Gastrocnemius medialis (tissue), 4 donors: ENCODE measurements at regions not wholly inside any gene's neighbourhood (a gene's known extent, or its start where the extent isn't known, plus 50 kb on each side); places are given as distances from the start of the nearest gene placed in this dataset.

Source experiments
- ATAC-seq, 2 donors: fragments of 150-250 bp; one replicate each; pipeline ENCODE4 v1.9.1; 2016
- DNase-seq, 2 donors: peaks; one replicate each; pipeline ENCODE4 v3.0.0-alpha.2; 2019
- H3K27ac ChIP-seq, 4 donors: fragments of 200-600 bp; sonication (generic); 1 replicate in 1 of 4; 2 replicates in 3 of 4; pipeline ENCODE4 v1.5.1; 2016 to 2018; ENCODE audit warnings: mild to moderate bottlenecking in 2 of 4, moderate library complexity in 1 of 4
- H3K27me3 ChIP-seq, 3 donors: fragments of 200-600 bp; sonication (generic) in 2 of 3; 1 replicate in 1 of 3; 2 replicates in 2 of 3; pipeline versions ENCODE4 v1.5.1 to v1.6.0; 2016 to 2019; ENCODE audit warnings: mild to moderate bottlenecking in 1 of 3, moderate library complexity in 1 of 3
- H3K36me3 ChIP-seq, 2 donors: fragments of 200-600 bp; sonication (generic) in 1 of 2; one replicate each; pipeline ENCODE4 v1.5.1; 2017 to 2018
- H3K4me1 ChIP-seq, 2 donors: fragments of 200-600 bp; sonication (generic) in 1 of 2; one replicate each; pipeline ENCODE4 v1.5.1; 2016 to 2017; ENCODE audit warnings: mild to moderate bottlenecking in 2 of 2
- H3K4me3 ChIP-seq, 4 donors: fragments of 200-600 bp; sonication (generic) in 3 of 4; 1 replicate in 1 of 4; 2 replicates in 3 of 4; pipeline ENCODE4 v1.5.1; 2016 to 2019; ENCODE audit warnings: mild to moderate bottlenecking in 2 of 4
- H3K9me3 ChIP-seq, 3 donors: fragments of 200-600 bp; sonication (generic) in 2 of 3; 1 replicate in 1 of 3; 2 replicates in 2 of 3; pipeline ENCODE4 v1.5.1; 2016 to 2019
- POLR2A ChIP-seq, 2 donors: fragments of 450-650 bp; IDR thresholded peaks; one replicate each; pipeline ENCODE4 v1.6.1; 2017; ENCODE audit warnings: antibody characterized with exemption in 2 of 2, mild to moderate bottlenecking in 2 of 2, moderate library complexity in 2 of 2
- in situ Hi-C, 4 donors: fragments of 200-750 bp; cut with MboI; loops; one replicate each; pipeline versions ENCODE4 v1.15.0 to v1.8.0; 2017; ENCODE audit warnings: low sequenced_read_pairs in 4 of 4
- intact Hi-C: fragments of 100-400 bp; cut with DNase I; formaldehyde crosslinking; loops from one replicate; pipeline ENCODE4 v1.15.1; 2023; ENCODE audit warnings: low total_unique reads
- TF ChIP-seq, protein P1 (sequence below), 5 experiments: fragments of 450-650 bp in 3 of 5; fragments of 200-600 bp in 2 of 5; sonication (generic) in 2 of 5; IDR thresholded peaks in 4 of 5; conservative IDR thresholded peaks in 1 of 5; 1 replicate in 4 of 5; 2 replicates in 1 of 5; pipeline ENCODE4 v1.5.1; 2016 to 2019; ENCODE audit warnings: antibody characterized with exemption in 5 of 5, mild to moderate bottlenecking in 3 of 5, moderate library complexity in 3 of 5

DNA sequence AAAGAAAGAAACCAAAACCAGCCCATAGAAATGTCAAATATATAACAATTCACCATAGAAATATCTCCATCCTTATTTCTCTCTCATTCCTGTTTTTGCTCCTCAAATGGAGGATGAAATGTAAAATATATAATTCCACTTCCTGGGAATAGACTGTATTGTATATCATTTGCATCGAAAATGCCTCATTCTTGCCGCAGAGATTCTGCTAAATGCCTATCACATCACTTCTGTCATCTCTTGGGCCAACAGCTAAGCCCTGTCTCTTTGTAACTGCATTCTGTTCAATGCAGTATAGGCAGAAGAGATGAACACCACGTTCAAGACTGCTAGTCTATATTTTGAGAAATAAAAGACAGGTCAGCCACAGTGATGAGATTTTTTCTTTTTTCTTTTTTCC, 956.3 kb upstream of the SOX9 start:
- H3K27me3 ChIP-seq = no peaks in the 10 kb centered on the region
- no peak overlapping the region for H3K4me3 ChIP-seq
- no peaks in the 10 kb centered on the region for H3K4me1 ChIP-seq
- TF ChIP-seq, protein P1, sequence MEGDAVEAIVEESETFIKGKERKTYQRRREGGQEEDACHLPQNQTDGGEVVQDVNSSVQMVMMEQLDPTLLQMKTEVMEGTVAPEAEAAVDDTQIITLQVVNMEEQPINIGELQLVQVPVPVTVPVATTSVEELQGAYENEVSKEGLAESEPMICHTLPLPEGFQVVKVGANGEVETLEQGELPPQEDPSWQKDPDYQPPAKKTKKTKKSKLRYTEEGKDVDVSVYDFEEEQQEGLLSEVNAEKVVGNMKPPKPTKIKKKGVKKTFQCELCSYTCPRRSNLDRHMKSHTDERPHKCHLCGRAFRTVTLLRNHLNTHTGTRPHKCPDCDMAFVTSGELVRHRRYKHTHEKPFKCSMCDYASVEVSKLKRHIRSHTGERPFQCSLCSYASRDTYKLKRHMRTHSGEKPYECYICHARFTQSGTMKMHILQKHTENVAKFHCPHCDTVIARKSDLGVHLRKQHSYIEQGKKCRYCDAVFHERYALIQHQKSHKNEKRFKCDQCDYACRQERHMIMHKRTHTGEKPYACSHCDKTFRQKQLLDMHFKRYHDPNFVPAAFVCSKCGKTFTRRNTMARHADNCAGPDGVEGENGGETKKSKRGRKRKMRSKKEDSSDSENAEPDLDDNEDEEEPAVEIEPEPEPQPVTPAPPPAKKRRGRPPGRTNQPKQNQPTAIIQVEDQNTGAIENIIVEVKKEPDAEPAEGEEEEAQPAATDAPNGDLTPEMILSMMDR (IDR thresholded peaks at IDR 0.05 in 4 of 5, conservative IDR thresholded peaks at IDR 0.05 in 1 of 5) = no peak
- TF ChIP-seq POLR2A (IDR thresholded peaks at IDR 0.05) = no peak
- H3K9me3 ChIP-seq = no peaks in the 10 kb centered on the region
- no peak overlapping the region for H3K27ac ChIP-seq
- no peaks in the 10 kb centered on the region for H3K36me3 ChIP-seq
- in situ Hi-C loops (no loop called here), intact Hi-C loops (no loop called here)
- ATAC-seq (no peak), DNase-seq (no peak)

DNA sequence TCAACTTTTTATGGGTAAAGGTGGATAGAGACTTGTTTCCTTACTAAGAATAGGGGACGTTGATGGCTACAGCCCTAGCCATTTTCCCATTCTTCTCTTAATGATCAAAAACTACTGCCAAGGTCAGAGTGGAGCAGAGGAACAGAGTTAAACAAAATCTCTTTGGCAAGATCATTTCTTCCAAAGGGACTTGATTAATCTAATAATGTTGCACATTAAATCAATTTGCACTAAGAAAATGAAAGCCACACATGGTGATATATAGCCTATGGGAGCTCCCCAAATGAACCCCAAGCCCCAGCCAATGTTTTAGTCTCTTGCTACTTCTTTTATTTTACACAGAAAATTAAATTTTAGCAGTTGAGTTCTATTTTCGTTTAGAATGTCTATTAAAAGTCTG, 954.5 kb upstream of the SOX9 start:
- intact Hi-C loops (no loop called here), in situ Hi-C loops (no loop called here)
- H3K36me3 ChIP-seq = no peaks in the 10 kb centered on the region
- DNase-seq (no peak), ATAC-seq (no peak)
- no peak overlapping the region for H3K4me3 ChIP-seq
- H3K27ac ChIP-seq = no peak overlapping the region
- H3K9me3 ChIP-seq = no peaks in the 10 kb centered on the region
- TF ChIP-seq, protein P1 (IDR thresholded peaks at IDR 0.05 in 4 of 5, conservative IDR thresholded peaks at IDR 0.05 in 1 of 5) = no peak
- TF ChIP-seq POLR2A (IDR thresholded peaks at IDR 0.05) = no peak
- H3K27me3 ChIP-seq = no peaks in the 10 kb centered on the region
- no peaks in the 10 kb centered on the region for H3K4me1 ChIP-seq

DNA sequence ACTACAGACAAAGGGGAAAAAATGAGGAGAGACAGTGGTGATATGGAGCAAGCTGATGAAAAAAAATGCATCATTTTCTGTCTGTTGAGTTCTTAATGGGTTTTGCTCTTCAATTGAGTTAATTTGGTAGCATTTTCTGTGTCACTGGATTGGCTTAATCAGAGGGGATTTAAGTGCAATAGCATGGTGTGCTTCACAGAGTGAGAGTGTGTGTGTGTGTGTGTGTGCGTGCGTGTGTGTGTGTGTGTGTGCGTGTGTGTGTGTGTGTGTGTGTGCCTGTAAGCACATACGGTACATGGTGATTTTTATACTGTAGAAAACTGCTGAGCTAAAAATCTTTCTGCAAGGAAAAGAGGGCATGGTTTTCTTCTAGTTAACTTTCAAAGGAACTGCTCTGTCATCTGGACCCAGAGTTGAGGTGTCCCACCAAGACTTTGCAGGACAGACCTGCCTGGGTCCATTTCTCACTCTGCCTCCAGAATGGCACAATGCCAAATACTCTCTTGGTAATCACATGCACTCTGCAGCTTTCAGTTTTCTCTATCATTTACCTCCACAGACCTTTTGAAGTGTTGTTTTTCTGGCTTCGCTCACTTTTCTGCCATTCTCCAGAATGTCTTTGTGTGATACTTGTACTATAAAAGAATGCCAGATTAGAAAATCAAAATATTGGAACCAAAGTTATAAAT, 952.6 kb upstream of the SOX9 start:
- in situ Hi-C loops = no loop called here

DNA sequence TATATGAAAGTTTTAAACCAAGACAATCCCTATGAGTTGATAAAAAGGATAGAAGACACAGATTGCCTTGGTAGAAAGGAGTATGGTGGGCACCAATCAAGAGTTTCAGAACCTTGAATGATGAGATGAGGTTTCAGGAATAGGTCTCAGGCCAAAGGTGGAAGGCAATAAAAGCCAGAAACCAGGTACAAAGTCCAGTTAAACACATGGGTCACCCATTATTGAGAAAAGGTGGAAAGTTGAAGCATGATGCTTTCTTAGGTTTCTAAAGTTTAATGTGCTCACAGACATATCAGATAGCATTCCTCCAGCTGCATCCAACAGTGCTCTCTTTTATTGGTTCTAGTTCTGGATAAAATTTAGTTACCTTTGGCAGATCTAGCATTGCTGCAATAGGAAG, 950.8 kb upstream of the SOX9 start:
- Histone ChIP-seq H3K36me3 (no peaks in the 10 kb centered on the region), H3K4me3 (no peak overlapping the region), H3K9me3 (no peaks in the 10 kb centered on the region), H3K27ac (no peak overlapping the region), H3K4me1 (no peaks in the 10 kb centered on the region), H3K27me3 (no peaks in the 10 kb centered on the region)
- intact Hi-C loops (no loop called here), in situ Hi-C loops (no loop called here)
- ATAC-seq (no peak), DNase-seq (no peak)
- TF ChIP-seq POLR2A (IDR thresholded peaks at IDR 0.05) = no peak
- TF ChIP-seq, protein P1 (IDR thresholded peaks at IDR 0.05 in 4 of 5, conservative IDR thresholded peaks at IDR 0.05 in 1 of 5) = no peak

More for the DNA sequence above, 952.6 kb upstream of the SOX9 start:
- intact Hi-C loops = no loop called here
- Histone ChIP-seq H3K27me3 (no peaks in the 10 kb centered on the region), H3K36me3 (no peaks in the 10 kb centered on the region), H3K4me3 (no peak overlapping the region), H3K4me1 (no peaks in the 10 kb centered on the region), H3K9me3 (no peaks in the 10 kb centered on the region), H3K27ac (no peak overlapping the region)
- no peak for ATAC-seq
- no peak for DNase-seq
- no peak for TF ChIP-seq POLR2A (IDR thresholded peaks at IDR 0.05)
- TF ChIP-seq, protein P1 (IDR thresholded peaks at IDR 0.05 in 4 of 5, conservative IDR thresholded peaks at IDR 0.05 in 1 of 5) = no peak

DNA sequence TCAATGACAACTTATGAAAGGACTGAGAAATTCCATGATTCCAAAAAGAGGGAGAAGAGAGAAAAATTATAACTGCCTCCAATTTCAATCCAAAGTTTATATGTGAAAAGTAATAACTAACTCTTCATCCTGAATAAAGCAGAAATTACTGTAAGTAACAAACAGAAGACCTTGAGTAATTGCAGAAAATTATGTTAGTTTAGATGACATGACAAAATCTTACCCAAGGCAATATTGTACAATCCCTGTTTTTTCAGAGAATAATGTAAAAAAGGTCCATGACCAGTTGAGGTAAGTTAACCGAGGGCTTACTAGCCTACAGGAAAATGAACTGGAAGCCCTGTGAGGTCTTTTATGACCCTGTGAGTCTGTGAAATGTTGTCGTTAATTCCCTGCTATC, 949.5 kb upstream of the SOX9 start:
- intact Hi-C loops (no loop called here), in situ Hi-C loops (no loop called here)
- DNase-seq (no peak), ATAC-seq (no peak)
- no peaks in the 10 kb centered on the region for H3K9me3 ChIP-seq
- H3K27ac ChIP-seq = no peak overlapping the region
- no peak overlapping the region for H3K4me3 ChIP-seq
- H3K36me3 ChIP-seq = no peaks in the 10 kb centered on the region
- no peaks in the 10 kb centered on the region for H3K4me1 ChIP-seq
- no peaks in the 10 kb centered on the region for H3K27me3 ChIP-seq
- TF ChIP-seq POLR2A (IDR thresholded peaks at IDR 0.05) = no peak
- TF ChIP-seq, protein P1 (IDR thresholded peaks at IDR 0.05 in 4 of 5, conservative IDR thresholded peaks at IDR 0.05 in 1 of 5) = no peak
